ENCODE measurements at regions not wholly inside any gene's neighbourhood (a gene's known extent, or its start where the extent isn't known, plus 50 kb on each side); places are given as distances from the start of the nearest gene placed in this dataset.

DNA sequence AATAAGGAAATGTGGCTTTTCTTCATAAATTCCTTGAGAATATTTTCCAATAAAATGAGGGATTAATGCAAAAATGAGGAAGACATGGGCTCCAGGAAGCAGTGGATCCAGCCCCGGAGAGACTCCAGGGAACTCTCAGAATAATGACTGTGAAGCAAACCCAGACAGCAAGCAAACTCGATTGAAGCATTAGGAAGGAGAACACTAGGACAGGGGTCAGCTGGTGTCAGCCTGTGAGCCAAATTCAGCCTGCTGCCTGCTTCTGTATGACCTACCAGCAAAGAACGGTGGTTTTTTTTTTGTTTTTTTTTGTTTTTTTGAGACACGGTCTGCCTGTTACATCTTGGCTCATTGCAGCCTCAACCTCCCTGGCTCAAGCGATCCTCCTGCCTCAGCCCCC lies 133.9 kb upstream of the FOXN2 start:
- Histone ChIP-seq H3K9me3 (ENCODE audit: low read depth, low read length) (no peaks in the 10 kb centered on the region), H3K4me3 (no peak overlapping the region), H3K9ac (ENCODE audit: insufficient read length) (no peak overlapping the region), H3K36me3 (ENCODE audit: insufficient read depth, low read length) (no peaks in the 10 kb centered on the region), H3K27ac (no peak overlapping the region)
- no peak for DNase-seq (ENCODE audit: low read depth, low spot score)
- TF ChIP-seq EZH2 (IDR thresholded peaks at IDR 0.05) (no peak), FOXP2 (optimal IDR thresholded peaks at IDR 0.05; ENCODE audit: control extremely low read depth, extremely low read length, insufficient read depth) (no peak), POLR2AphosphoS5 (IDR thresholded peaks at IDR 0.05; ENCODE audit: borderline replicate concordance, low read depth, low read length) (no peak)

- Histone ChIP-seq H3K4me3 (no peak overlapping the region), H3K27ac (no peak overlapping the region), H3K9me3 (ENCODE audit: low read depth, low read length) (no peaks in the 10 kb centered on the region), H3K9ac (ENCODE audit: insufficient read length) (no peak overlapping the region), H3K36me3 (ENCODE audit: insufficient read depth, low read length) (no peaks in the 10 kb centered on the region)
- TF ChIP-seq POLR2AphosphoS5 (IDR thresholded peaks at IDR 0.05; ENCODE audit: borderline replicate concordance, low read depth, low read length) (no peak), EZH2 (IDR thresholded peaks at IDR 0.05) (no peak), FOXP2 (optimal IDR thresholded peaks at IDR 0.05; ENCODE audit: control extremely low read depth, extremely low read length, insufficient read depth) (no peak)
- DNase-seq (ENCODE audit: low read depth, low spot score), result no peak
Measured at GRCh38 chr2:48183276-48183675, 131.2 kb upstream of the FOXN2 start.

DNA sequence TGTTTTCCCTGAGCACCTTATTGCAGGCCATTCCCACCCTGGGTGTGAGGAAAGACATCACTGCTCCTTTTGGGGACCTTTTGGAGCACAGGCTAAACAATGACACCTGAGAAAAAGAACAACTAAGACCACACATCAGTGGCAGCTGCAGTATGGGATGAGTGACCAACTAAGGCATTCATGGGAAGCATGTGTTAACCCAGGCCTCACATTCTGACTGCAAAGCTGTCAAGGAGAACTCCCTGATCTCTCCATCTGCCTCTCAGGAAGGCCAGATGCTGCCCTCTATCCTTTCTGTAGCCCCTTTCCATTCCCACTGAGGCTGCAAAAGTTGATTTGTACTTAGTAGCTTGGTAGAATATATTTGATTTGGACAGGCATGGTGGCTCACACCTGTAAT lies 130.5 kb upstream of the FOXN2 start:
- DNase-seq (ENCODE audit: low read depth, low spot score), result no peak
- H3K9me3 ChIP-seq (ENCODE audit: low read depth, low read length), result no peaks in the 10 kb centered on the region
- no peak overlapping the region for H3K27ac ChIP-seq
- H3K9ac ChIP-seq (ENCODE audit: insufficient read length), result no peak overlapping the region
- H3K4me3 ChIP-seq, result no peak overlapping the region
- no peaks in the 10 kb centered on the region for H3K36me3 ChIP-seq (ENCODE audit: insufficient read depth, low read length)
- TF ChIP-seq POLR2AphosphoS5 (IDR thresholded peaks at IDR 0.05; ENCODE audit: borderline replicate concordance, low read depth, low read length) (no peak), FOXP2 (optimal IDR thresholded peaks at IDR 0.05; ENCODE audit: control extremely low read depth, extremely low read length, insufficient read depth) (no peak)

GRCh38 chr2:48187503-48187902 lies 127.0 kb upstream of the FOXN2 start:
- TF ChIP-seq FOXP2 (optimal IDR thresholded peaks at IDR 0.05; ENCODE audit: control extremely low read depth, extremely low read length, insufficient read depth) (no peak), EZH2 (IDR thresholded peaks at IDR 0.05) (no peak), POLR2AphosphoS5 (IDR thresholded peaks at IDR 0.05; ENCODE audit: borderline replicate concordance, low read depth, low read length) (no peak)
- DNase-seq (ENCODE audit: low read depth, low spot score), result no peak
- Histone ChIP-seq H3K9me3 (ENCODE audit: low read depth, low read length) (no peaks in the 10 kb centered on the region), H3K27ac (no peak overlapping the region), H3K9ac (ENCODE audit: insufficient read length) (no peak overlapping the region), H3K36me3 (ENCODE audit: insufficient read depth, low read length) (no peaks in the 10 kb centered on the region), H3K4me3 (no peak overlapping the region)

DNA sequence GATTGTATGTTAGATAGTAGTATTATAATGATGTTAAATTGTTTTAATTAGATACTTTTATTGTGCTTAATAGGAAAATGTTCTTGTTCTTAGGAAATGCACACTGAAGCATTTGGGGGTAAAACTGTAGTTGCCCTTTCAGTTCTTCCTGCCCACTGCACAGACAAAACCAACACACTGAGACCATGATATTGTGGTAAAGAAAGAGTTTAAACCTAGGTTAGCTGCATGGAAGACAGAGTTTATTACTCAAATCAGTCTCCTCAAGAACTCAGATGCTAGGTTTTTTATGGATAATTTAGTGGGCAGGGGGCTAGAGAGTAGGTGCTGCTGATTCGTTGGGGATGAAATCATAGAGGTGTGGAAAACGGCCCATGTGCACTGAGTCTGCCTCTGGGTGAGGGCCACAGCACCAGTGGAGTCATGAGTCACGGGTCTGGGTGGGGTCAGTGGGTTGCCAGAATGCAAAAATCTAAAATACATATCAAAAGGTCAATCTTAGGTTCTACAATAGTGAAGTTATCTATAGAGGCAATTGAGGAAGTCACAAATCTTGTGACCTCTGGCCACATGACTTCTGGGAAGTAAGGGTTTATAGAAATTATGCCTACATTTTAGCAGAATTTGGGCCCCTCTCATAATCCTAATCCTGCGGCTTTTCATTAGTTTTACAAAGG lies 124.8 kb upstream of the FOXN2 start:
- Histone ChIP-seq H3K9ac (ENCODE audit: insufficient read length) (no peak overlapping the region), H3K36me3 (ENCODE audit: insufficient read depth, low read length) (no peaks in the 10 kb centered on the region), H3K27ac (no peak overlapping the region), H3K4me3 (no peak overlapping the region), H3K9me3 (ENCODE audit: low read depth, low read length) (no peaks in the 10 kb centered on the region)
- no peak for DNase-seq (ENCODE audit: low read depth, low spot score)
- TF ChIP-seq EZH2 (IDR thresholded peaks at IDR 0.05) (no peak), POLR2AphosphoS5 (IDR thresholded peaks at IDR 0.05; ENCODE audit: borderline replicate concordance, low read depth, low read length) (no peak), FOXP2 (optimal IDR thresholded peaks at IDR 0.05; ENCODE audit: control extremely low read depth, extremely low read length, insufficient read depth) (no peak)

- Histone ChIP-seq H3K36me3 (ENCODE audit: insufficient read depth, low read length) (no peaks in the 10 kb centered on the region), H3K4me3 (no peak overlapping the region), H3K9me3 (ENCODE audit: low read depth, low read length) (no peaks in the 10 kb centered on the region), H3K9ac (ENCODE audit: insufficient read length) (no peak overlapping the region), H3K27ac (no peak overlapping the region)
- no peak for TF ChIP-seq FOXP2 (optimal IDR thresholded peaks at IDR 0.05; ENCODE audit: control extremely low read depth, extremely low read length, insufficient read depth)
- no peak for DNase-seq (ENCODE audit: low read depth, low spot score)
Measured at GRCh38 chr2:48190230-48190629, 124.3 kb upstream of the FOXN2 start.

DNA sequence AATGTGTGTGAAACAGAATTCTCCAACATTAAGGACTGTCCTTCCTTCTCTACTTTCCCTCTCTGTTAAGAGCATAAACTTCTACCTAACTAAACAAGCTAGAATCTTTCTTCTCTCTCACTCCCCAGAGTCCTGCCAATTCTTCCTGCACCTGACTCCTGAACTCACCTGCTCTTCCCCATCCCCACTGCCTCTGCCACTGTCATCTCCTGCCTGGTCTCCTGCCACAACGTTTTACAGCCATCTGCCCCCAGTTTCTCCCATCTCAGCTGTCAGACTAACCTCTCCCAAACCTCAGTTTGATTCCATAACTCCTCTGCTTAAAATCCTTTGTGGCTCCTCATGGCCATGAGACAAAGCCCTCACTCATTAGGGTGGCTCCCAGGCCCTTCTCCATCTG lies 119.8 kb upstream of the FOXN2 start:
- Histone ChIP-seq H3K4me3 (no peak overlapping the region), H3K9ac (ENCODE audit: insufficient read length) (no peak overlapping the region), H3K9me3 (ENCODE audit: low read depth, low read length) (no peaks in the 10 kb centered on the region), H3K27ac (no peak overlapping the region), H3K36me3 (ENCODE audit: insufficient read depth, low read length) (no peaks in the 10 kb centered on the region)
- TF ChIP-seq POLR2AphosphoS5 (IDR thresholded peaks at IDR 0.05; ENCODE audit: borderline replicate concordance, low read depth, low read length) (no peak), FOXP2 (optimal IDR thresholded peaks at IDR 0.05; ENCODE audit: control extremely low read depth, extremely low read length, insufficient read depth) (no peak), EZH2 (IDR thresholded peaks at IDR 0.05) (no peak)
- DNase-seq (ENCODE audit: low read depth, low spot score), result no peak

DNA sequence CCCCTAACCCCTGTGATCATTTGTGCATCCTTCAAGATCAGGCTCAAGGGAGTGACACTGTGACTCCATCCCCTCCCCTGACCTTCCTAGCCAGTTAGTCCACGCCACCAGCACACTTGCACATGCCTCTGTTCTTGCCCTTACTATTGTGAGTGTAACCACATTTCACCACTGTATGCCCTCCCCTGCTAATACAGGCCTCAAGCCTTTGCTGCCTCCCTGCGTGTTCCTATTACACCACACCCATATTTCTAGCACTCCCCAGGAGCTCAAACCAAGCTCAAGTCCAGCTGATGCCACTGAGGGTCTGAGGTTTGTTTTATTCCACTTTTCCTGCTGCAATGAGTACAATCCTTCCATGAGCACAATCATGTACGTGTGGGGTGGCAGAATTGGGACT lies 119.3 kb upstream of the FOXN2 start:
- no peak overlapping the region for H3K27ac ChIP-seq
- no peak for TF ChIP-seq FOXP2 (optimal IDR thresholded peaks at IDR 0.05; ENCODE audit: control extremely low read depth, extremely low read length, insufficient read depth)
- no peak for TF ChIP-seq EZH2 (IDR thresholded peaks at IDR 0.05)
- TF ChIP-seq POLR2AphosphoS5 (IDR thresholded peaks at IDR 0.05; ENCODE audit: borderline replicate concordance, low read depth, low read length), result no peak
- DNase-seq (ENCODE audit: low read depth, low spot score), result no peak

GRCh38 chr2:48197618-48198017 lies 116.9 kb upstream of the FOXN2 start:
- Histone ChIP-seq H3K9ac (ENCODE audit: insufficient read length) (no peak overlapping the region), H3K4me3 (no peak overlapping the region), H3K9me3 (ENCODE audit: low read depth, low read length) (no peaks in the 10 kb centered on the region), H3K36me3 (ENCODE audit: insufficient read depth, low read length) (no peaks in the 10 kb centered on the region), H3K27ac (no peak overlapping the region)
- TF ChIP-seq POLR2AphosphoS5 (IDR thresholded peaks at IDR 0.05; ENCODE audit: borderline replicate concordance, low read depth, low read length) (no peak), EZH2 (IDR thresholded peaks at IDR 0.05) (no peak), FOXP2 (optimal IDR thresholded peaks at IDR 0.05; ENCODE audit: control extremely low read depth, extremely low read length, insufficient read depth) (no peak)
- no peak for DNase-seq (ENCODE audit: low read depth, low spot score)

More for the DNA sequence above, 119.3 kb upstream of the FOXN2 start:
- Histone ChIP-seq H3K9ac (ENCODE audit: insufficient read length) (no peak overlapping the region), H3K9me3 (ENCODE audit: low read depth, low read length) (no peaks in the 10 kb centered on the region), H3K36me3 (ENCODE audit: insufficient read depth, low read length) (no peaks in the 10 kb centered on the region), H3K4me3 (no peak overlapping the region)

Data from SK-N-MC (cell line).